Karpas-422 (cell line): ENCODE measurements at regions not wholly inside any gene's neighbourhood (a gene's known extent, or its start where the extent isn't known, plus 50 kb on each side); places are given as distances from the start of the nearest gene placed in this dataset.
"Not testable (repeated sequence)": the region's sequence is repeated elsewhere in the genome, so short reads cannot be mapped to it uniquely, and the experiment has no call there.

Source experiments
- DNase-seq: peaks from one replicate; pipeline ENCODE4 v3.0.0-alpha.2; 2015
- H2AFZ ChIP-seq: fragments of 200-600 bp; sonication (generic); 2 replicates; pipeline ENCODE4 v1.6.1; 2014; ENCODE audit warnings: antibody characterized with exemption, low read length, mixed read lengths
- H3K27ac ChIP-seq: fragments of 200-600 bp; sonication (generic); 2 replicates; pipeline ENCODE4 v1.5.1; 2014; ENCODE audit warnings: mild to moderate bottlenecking, low read length, moderate library complexity
- H3K27me3 ChIP-seq: fragments of 200-600 bp; sonication (generic); 2 replicates; pipeline ENCODE4 v1.6.1; 2014; ENCODE audit warnings: low read length, mixed read lengths
- H3K36me3 ChIP-seq: fragments of 200-600 bp; sonication (generic); 2 replicates; pipeline ENCODE4 v1.6.1; 2014; ENCODE audit warnings: low read length, mixed read lengths; ENCODE audit not compliant: insufficient read depth
- H3K4me1 ChIP-seq: fragments of 200-600 bp; sonication (generic); 2 replicates; pipeline ENCODE4 v1.6.1; 2014; ENCODE audit warnings: mild to moderate bottlenecking, low read length, mixed read lengths
- H3K4me2 ChIP-seq: fragments of 200-600 bp; sonication (generic); 2 replicates; pipeline ENCODE4 v1.6.1; 2014; ENCODE audit warnings: low read length, low read depth, mild to moderate bottlenecking; ENCODE audit not compliant: poor library complexity, severe bottlenecking
- H3K4me3 ChIP-seq: fragments of 200-600 bp; sonication (generic); 2 replicates; pipeline ENCODE4 v1.5.1; 2014; ENCODE audit warnings: mild to moderate bottlenecking, antibody characterized with exemption, low read length, mixed read lengths
- H3K79me2 ChIP-seq: fragments of 200-600 bp; sonication (generic); 2 replicates; pipeline ENCODE4 v1.6.1; 2014; ENCODE audit warnings: mild to moderate bottlenecking, low read length, mixed read lengths
- H3K9ac ChIP-seq: fragments of 200-600 bp; sonication (generic); 2 replicates; pipeline ENCODE4 v1.6.0; 2014; ENCODE audit warnings: low read length
- H3K9me2 ChIP-seq: fragments of 200-600 bp; sonication (generic), shearing (Covaris generic); replicated peaks from 2 replicates; pipeline ENCODE4 v1.6.0; 2014; ENCODE audit warnings: mild to moderate bottlenecking, low read length, moderate library complexity; ENCODE audit not compliant: insufficient read depth
- H3K9me3 ChIP-seq: fragments of 300-700, 200-600 bp; sonication (generic); 2 replicates; pipeline ENCODE4 v1.6.1; 2014; ENCODE audit warnings: low read length, mixed read lengths
- H4K20me1 ChIP-seq: fragments of 200-600 bp; sonication (generic); 2 replicates; pipeline ENCODE4 v1.6.1; 2014; ENCODE audit warnings: mild to moderate bottlenecking, antibody characterized with exemption, low read length, low read depth; ENCODE audit not compliant: insufficient read depth

GRCh38 chr6:23804289-23804688 is 321.7 kb upstream of the NRSN1 start:
- H4K20me1 ChIP-seq, H2AFZ ChIP-seq, H3K9me2 ChIP-seq, H3K4me1 ChIP-seq, H3K27ac ChIP-seq, DNase-seq, H3K9ac ChIP-seq, H3K9me3 ChIP-seq, H3K36me3 ChIP-seq, H3K4me2 ChIP-seq, H3K27me3 ChIP-seq, H3K4me3 ChIP-seq, H3K79me2 ChIP-seq: not testable (repeated sequence)

- H3K9me2 ChIP-seq, H3K4me2 ChIP-seq, H3K9me3 ChIP-seq, H3K27me3 ChIP-seq, H3K79me2 ChIP-seq, H3K36me3 ChIP-seq, H4K20me1 ChIP-seq, H3K4me1 ChIP-seq, H3K9ac ChIP-seq, H3K27ac ChIP-seq, H2AFZ ChIP-seq, H3K4me3 ChIP-seq, DNase-seq: not testable (repeated sequence)
These were observed 304.9 kb upstream of the NRSN1 start for GRCh38 chr6:23821141-23821540.

DNA sequence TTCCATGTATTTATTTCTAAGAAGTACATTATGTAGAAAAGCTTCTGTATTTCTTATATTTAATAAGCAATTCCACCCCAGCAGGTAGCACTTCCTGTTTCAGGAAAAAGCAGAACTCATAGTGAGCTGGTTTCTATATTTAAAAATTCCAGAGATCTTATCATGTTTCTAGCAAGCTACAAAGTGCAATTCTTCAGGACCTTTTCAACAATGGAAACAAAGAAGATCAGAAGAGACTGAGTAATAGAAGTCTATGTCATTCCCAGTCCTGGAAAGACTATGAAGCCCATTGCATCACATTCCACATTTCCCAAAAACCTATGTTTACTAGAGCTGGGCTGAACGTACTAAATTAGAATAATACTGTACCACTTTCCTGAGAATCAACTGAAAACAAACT is 302.6 kb upstream of the NRSN1 start:
- Histone ChIP-seq H4K20me1 (no peaks in the 10 kb centered on the region), H3K9ac (no peak overlapping the region), H3K4me3 (no peak overlapping the region), H3K9me2 (no peaks in the 10 kb centered on the region), H3K36me3 (no peaks in the 10 kb centered on the region), H3K9me3 (no peaks in the 10 kb centered on the region), H3K4me2 (no peak overlapping the region), H2AFZ (no peak overlapping the region), H3K27ac (no peak overlapping the region), H3K79me2 (no peaks in the 10 kb centered on the region), H3K27me3 (no peaks in the 10 kb centered on the region), H3K4me1 (no peaks in the 10 kb centered on the region)
- no peak for DNase-seq

DNA sequence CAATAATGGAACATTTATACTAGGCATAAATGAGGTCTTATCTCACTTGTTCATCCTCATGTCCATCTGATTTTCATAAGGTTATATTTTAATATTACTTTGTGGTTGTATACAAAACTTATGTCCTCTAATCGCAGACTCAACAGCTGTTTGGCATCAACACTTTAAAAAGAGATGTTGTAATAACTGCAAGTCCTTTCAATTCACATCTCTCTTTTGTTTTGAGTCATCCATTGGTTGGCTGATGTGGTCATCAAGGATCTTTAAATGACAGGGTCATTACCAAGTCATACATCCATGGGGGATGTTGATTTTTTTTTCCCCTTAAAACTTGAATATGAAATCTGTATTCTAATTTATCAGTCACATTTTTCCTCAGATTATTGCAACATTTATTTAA is 299.4 kb upstream of the NRSN1 start:
- H3K9me3 ChIP-seq, result 0 out of 2 replicates have a peak, but pooled peaks cover 6% of the 10 kb centered on the region
- H3K4me2 ChIP-seq, result no peak overlapping the region
- peak; percentile 17 for DNase-seq

DNA sequence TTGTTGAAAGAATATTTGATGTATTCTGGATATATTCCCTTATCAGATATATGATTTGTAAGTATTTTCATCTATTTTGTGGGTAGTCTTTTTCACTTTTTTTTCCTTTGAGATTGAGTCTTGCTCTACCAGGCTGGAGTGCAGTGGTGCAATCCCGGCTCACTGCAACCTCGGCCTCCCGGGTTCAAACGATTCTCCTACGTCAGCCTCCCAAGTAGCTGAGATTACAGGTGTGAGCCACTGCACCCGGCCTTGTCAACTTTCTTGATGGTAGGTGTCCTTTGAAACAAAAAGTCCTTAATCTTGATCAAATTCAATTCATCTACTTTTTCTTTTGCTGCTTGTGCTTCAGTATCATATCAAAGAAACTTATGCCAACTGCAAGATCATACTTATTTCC is 297.2 kb upstream of the NRSN1 start:
- Histone ChIP-seq H3K9me2 (no peaks in the 10 kb centered on the region), H3K4me1 (no peaks in the 10 kb centered on the region), H3K4me3 (no peak overlapping the region), H3K79me2 (no peaks in the 10 kb centered on the region), H3K4me2 (no peak overlapping the region), H3K9ac (no peak overlapping the region), H3K9me3 (peaks cover 6% of the 10 kb centered on the region; the same call in 1 of the 2 replicates), H3K27ac (no peak overlapping the region), H2AFZ (no peak overlapping the region), H3K27me3 (no peaks in the 10 kb centered on the region), H3K36me3 (no peaks in the 10 kb centered on the region), H4K20me1 (no peaks in the 10 kb centered on the region)
- no peak for DNase-seq

More for the DNA sequence above, 299.4 kb upstream of the NRSN1 start:
- Histone ChIP-seq H3K36me3 (no peaks in the 10 kb centered on the region), H4K20me1 (no peaks in the 10 kb centered on the region), H3K4me1 (no peaks in the 10 kb centered on the region), H3K9ac (no peak overlapping the region), H3K27me3 (no peaks in the 10 kb centered on the region), H3K79me2 (no peaks in the 10 kb centered on the region), H3K27ac (no peak overlapping the region), H2AFZ (no peak overlapping the region), H3K9me2 (no peaks in the 10 kb centered on the region), H3K4me3 (no peak overlapping the region)

- Histone ChIP-seq H3K27ac (no peak overlapping the region), H3K79me2 (no peaks in the 10 kb centered on the region), H3K4me3 (no peak overlapping the region), H3K4me1 (no peaks in the 10 kb centered on the region), H3K9ac (no peak overlapping the region), H3K9me3 (no peaks in the 10 kb centered on the region), H3K36me3 (no peaks in the 10 kb centered on the region), H3K9me2 (no peaks in the 10 kb centered on the region), H3K4me2 (no peak overlapping the region), H4K20me1 (no peaks in the 10 kb centered on the region), H3K27me3 (no peaks in the 10 kb centered on the region), H2AFZ (no peak overlapping the region)
- no peak for DNase-seq
These were observed 284.9 kb upstream of the NRSN1 start for GRCh38 chr6:23841116-23841515.

- H3K79me2 ChIP-seq, result no peaks in the 10 kb centered on the region
- H3K27me3 ChIP-seq, result no peaks in the 10 kb centered on the region
- H3K27ac ChIP-seq, result no peak overlapping the region
- no peak overlapping the region for H3K9ac ChIP-seq
- no peaks in the 10 kb centered on the region for H3K36me3 ChIP-seq
- no peak for DNase-seq
- H3K9me3 ChIP-seq, result no peaks in the 10 kb centered on the region
- H2AFZ ChIP-seq, result no peak overlapping the region
- H3K4me2 ChIP-seq, result no peak overlapping the region
- H3K4me3 ChIP-seq, result no peak overlapping the region
- no peaks in the 10 kb centered on the region for H3K4me1 ChIP-seq
- no peaks in the 10 kb centered on the region for H4K20me1 ChIP-seq
- H3K9me2 ChIP-seq, result no peaks in the 10 kb centered on the region
These were observed 283.3 kb upstream of the NRSN1 start for GRCh38 chr6:23842760-23843159.

DNA sequence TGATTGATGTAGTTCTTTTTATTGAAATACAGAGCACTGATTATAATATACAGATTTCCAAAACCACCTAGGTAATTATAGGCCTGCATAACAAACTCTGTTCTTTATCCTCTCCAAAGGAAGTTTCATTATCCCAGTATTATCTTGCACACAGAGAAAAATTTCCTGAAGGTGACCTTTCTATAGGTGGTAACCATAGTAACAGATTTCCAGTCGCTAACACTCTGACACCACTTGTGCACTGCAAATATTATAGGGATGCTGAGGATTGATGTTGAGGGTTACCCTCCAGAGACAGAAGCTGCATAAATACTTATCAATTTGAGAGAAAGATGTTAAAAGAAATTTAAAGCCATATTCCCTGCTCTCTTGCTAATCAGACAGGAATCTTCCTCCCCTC is 274.5 kb upstream of the NRSN1 start:
- no peaks in the 10 kb centered on the region for H3K9me3 ChIP-seq
- no peak overlapping the region for H3K4me2 ChIP-seq
- no peak overlapping the region for H3K4me3 ChIP-seq
- H3K27me3 ChIP-seq, result no peaks in the 10 kb centered on the region
- H3K9me2 ChIP-seq, result no peaks in the 10 kb centered on the region
- H2AFZ ChIP-seq, result no peak overlapping the region
- H3K4me1 ChIP-seq, result no peaks in the 10 kb centered on the region
- no peaks in the 10 kb centered on the region for H3K36me3 ChIP-seq
- no peak overlapping the region for H3K9ac ChIP-seq
- DNase-seq, result no peak
- H3K79me2 ChIP-seq, result no peaks in the 10 kb centered on the region
- no peaks in the 10 kb centered on the region for H4K20me1 ChIP-seq
- H3K27ac ChIP-seq, result no peak overlapping the region

- not testable (repeated sequence) for H3K9ac ChIP-seq, DNase-seq, H3K27me3 ChIP-seq, H3K36me3 ChIP-seq, H3K9me2 ChIP-seq, H4K20me1 ChIP-seq, H3K79me2 ChIP-seq, H2AFZ ChIP-seq, H3K27ac ChIP-seq, H3K4me1 ChIP-seq, H3K4me2 ChIP-seq, H3K4me3 ChIP-seq, H3K9me3 ChIP-seq
These were observed 272.4 kb upstream of the NRSN1 start for GRCh38 chr6:23853566-23854133.
